B cell (primary cell): ENCODE measurements at regions not wholly inside any gene's neighbourhood (a gene's known extent, or its start where the extent isn't known, plus 50 kb on each side); places are given as distances from the start of the nearest gene placed in this dataset.

Experiments
- ATAC-seq: fragments of 200-7000 bp; cut with Tn5 transposase; one replicate; pipeline ENCODE4 v1.10.0; 2021; ENCODE audit warnings: low read depth, mild to moderate bottlenecking, moderate number of reproducible peaks, moderate library complexity
- CTCF ChIA-PET: fragments of 350-600 bp; sonication (Branson Sonifier 250); formaldehyde crosslinking; loops from one replicate; lab custom pipeline; 2021; ENCODE audit warnings: antibody characterized with exemption, inconsistent platforms; lab: Charles Lee
- POLR2A ChIA-PET: fragments of 350-600 bp; sonication (Branson Sonifier 250); formaldehyde crosslinking; loops from one replicate; lab custom pipeline; 2021; ENCODE audit warnings: antibody characterized with exemption; lab: Charles Lee
- DNase-seq: peaks from one replicate; pipeline ENCODE4 v3.0.0; 2013
- H2AFZ ChIP-seq: 2 replicates; pipeline ENCODE4 v1.6.1; 2012; ENCODE audit warnings: mild to moderate bottlenecking, low read depth, low read length; ENCODE audit not compliant: insufficient read depth, poor library complexity, severe bottlenecking
- H3K27ac ChIP-seq, 2 donors: 1 replicate in 1 of 2; 2 replicates in 1 of 2; pipeline ENCODE4 v1.5.1; 2012 to 2013; ENCODE audit warnings: low read length in 2 of 2, mild to moderate bottlenecking in 2 of 2, moderate library complexity in 1 of 2
- H3K27me3 ChIP-seq, 4 experiments: fragments of 200-600 bp in 1 of 4; sonication (generic) in 1 of 4; replicated peaks in 1 of 4; 1 replicate in 2 of 4; 2 replicates in 2 of 4; pipeline versions ENCODE4 v1.6.1 to v1.7.0; 2013 to 2016; ENCODE audit warnings: low read length in 3 of 4, mild to moderate bottlenecking in 2 of 4, mixed read lengths in 1 of 4, moderate library complexity in 1 of 4; ENCODE audit not compliant: insufficient read depth in 4 of 4, control insufficient read depth in 3 of 4; ENCODE audit errors: control extremely low read depth in 1 of 4
- H3K36me3 ChIP-seq, 2 experiments: replicated peaks in 1 of 2; 1 replicate in 1 of 2; 2 replicates in 1 of 2; pipeline versions ENCODE4 v1.6.1 to v1.7.1; 2013; ENCODE audit warnings: low read length in 1 of 2; ENCODE audit not compliant: insufficient read depth in 2 of 2, control insufficient read depth in 1 of 2; ENCODE audit errors: control extremely low read depth in 1 of 2, extremely low read depth in 1 of 2
- H3K4me1 ChIP-seq, 2 donors: fragments of 200-600 bp in 1 of 2; sonication (generic) in 1 of 2; 1 replicate in 1 of 2; 2 replicates in 1 of 2; pipeline versions ENCODE4 v1.5.1 to v1.6.1; 2013 to 2017; ENCODE audit warnings: low read length in 2 of 2; ENCODE audit not compliant: control insufficient read depth in 2 of 2, insufficient read depth in 2 of 2
- H3K4me2 ChIP-seq: replicated peaks from 2 replicates; pipeline ENCODE3; 2012; ENCODE audit warnings: mild to moderate bottlenecking, low read depth, low read length; ENCODE audit not compliant: poor library complexity, severe bottlenecking
- H3K4me3 ChIP-seq, 5 experiments: fragments of 200-600 bp in 1 of 5; sonication (generic) in 1 of 5; 1 replicate in 3 of 5; 2 replicates in 2 of 5; pipeline versions ENCODE4 v1.5.1 to v1.7.0; 2011 to 2016; ENCODE audit warnings: low read length in 4 of 5, mild to moderate bottlenecking in 4 of 5, low read depth in 2 of 5, control low read depth in 1 of 5, moderate library complexity in 1 of 5; ENCODE audit not compliant: insufficient read depth in 1 of 5; ENCODE audit errors: control extremely low read depth in 1 of 5, extremely low read depth in 1 of 5
- H3K79me2 ChIP-seq: fragments of 200-600 bp; sonication (generic); one replicate; pipeline ENCODE4 v1.6.0; 2016; ENCODE audit warnings: low read length; ENCODE audit not compliant: control insufficient read depth, insufficient read depth
- H3K9ac ChIP-seq: fragments of 200-600 bp; sonication (generic); 2 replicates; pipeline ENCODE4 v1.6.1; 2017; ENCODE audit warnings: mild to moderate bottlenecking, low read length, moderate library complexity
- H3K9me3 ChIP-seq, 3 donors: one replicate each; pipeline versions ENCODE4 v1.6.1 to v1.7.1; 2013; ENCODE audit warnings: low read length in 2 of 3; ENCODE audit not compliant: control insufficient read depth in 2 of 3, insufficient read depth in 1 of 3; ENCODE audit errors: control extremely low read depth in 1 of 3
- H4K20me1 ChIP-seq: 2 replicates; pipeline ENCODE4 v1.6.0; 2012; ENCODE audit warnings: mild to moderate bottlenecking, low read length; ENCODE audit not compliant: insufficient read depth, control insufficient read depth, poor library complexity, severe bottlenecking
- H3K27ac Mint-ChIP-seq: one replicate; pipeline ENCODE4 v1.8.0; 2021; ENCODE audit warnings: mixed read lengths
- H3K27me3 Mint-ChIP-seq: one replicate; pipeline ENCODE4 v1.8.0; 2021; ENCODE audit warnings: mixed read lengths
- H3K4me1 Mint-ChIP-seq: one replicate; pipeline ENCODE4 v1.8.0; 2021; ENCODE audit warnings: mixed read lengths
- H3K4me3 Mint-ChIP-seq: one replicate; pipeline ENCODE4 v1.8.0; 2021; ENCODE audit warnings: mixed read lengths
- H3K9me3 Mint-ChIP-seq: one replicate; pipeline ENCODE4 v1.8.0; 2022; ENCODE audit warnings: mixed read lengths; ENCODE audit not compliant: insufficient read depth
- EZH2 ChIP-seq: IDR thresholded peaks from 2 replicates; pipeline ENCODE4 v1.6.1; 2012; ENCODE audit warnings: borderline replicate concordance, low read depth, mild to moderate bottlenecking, moderate library complexity, low read length; ENCODE audit not compliant: insufficient read depth, poor library complexity, severe bottlenecking
- WGBS: methylation state at CpG from one replicate; pipeline ENCODE4 v1.1.5; 2013; ENCODE audit warnings: missing lambda C conversion rate; ENCODE audit not compliant: insufficient coverage; 5-methylcytosine and 5-hydroxymethylcytosine counted together
- intact Hi-C: fragments of 100-400 bp; cut with micrococcal nuclease; formaldehyde crosslinking; loops from one replicate; pipeline ENCODE4 v1.10.0; 2022
- TF ChIP-seq, protein P1 (sequence below): fragments of 200-600 bp; IDR thresholded peaks from one replicate; pipeline ENCODE4 v1.8.0; 2022; ENCODE audit warnings: antibody characterized with exemption, mild to moderate bottlenecking

GRCh38 chr5:143653766-143654282 lies 158.1 kb upstream of the HMHB1 start:
- H4K20me1 ChIP-seq: no peaks in the 10 kb centered on the region

DNA sequence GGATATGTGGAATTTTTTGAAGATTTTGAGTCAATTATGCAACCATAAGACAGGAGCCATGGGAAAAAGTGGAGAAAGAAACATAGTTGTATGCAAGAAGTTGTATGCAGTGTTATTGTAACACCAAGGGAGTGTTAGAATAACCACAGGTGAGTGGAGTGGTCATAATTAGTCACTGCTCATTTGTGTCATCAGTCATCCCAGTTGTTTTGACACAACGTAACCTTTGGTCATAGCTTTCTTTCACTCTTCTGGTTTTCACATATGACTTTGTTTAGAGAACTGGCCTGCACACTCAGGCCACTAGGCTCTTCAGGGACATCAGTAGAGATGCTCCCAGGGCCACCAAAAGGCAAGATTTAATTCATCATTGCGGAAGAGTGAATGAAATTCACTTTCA lies 158.7 kb upstream of the HMHB1 start:
- Histone ChIP-seq H3K4me3 (no peak overlapping the region), H3K79me2 (no peaks in the 10 kb centered on the region), H3K4me2 (no peak overlapping the region), H3K4me1 (no peaks in the 10 kb centered on the region), H3K9ac (no peak overlapping the region), H4K20me1 (no peaks in the 10 kb centered on the region), H2AFZ (no peak overlapping the region), H3K27ac (no peak overlapping the region), H3K27me3 (no peaks in the 10 kb centered on the region), H3K9me3 (no peaks in the 10 kb centered on the region), H3K36me3 (no peaks in the 10 kb centered on the region)
- no peaks in the 10 kb centered on the region for H3K27me3 Mint-ChIP-seq
- H3K4me3 Mint-ChIP-seq: no peak overlapping the region
- DNase-seq (no peak), ATAC-seq (no peak)
- ChIA-PET POLR2A (no interaction called here), CTCF (no interaction called here)
- TF ChIP-seq, protein P1, sequence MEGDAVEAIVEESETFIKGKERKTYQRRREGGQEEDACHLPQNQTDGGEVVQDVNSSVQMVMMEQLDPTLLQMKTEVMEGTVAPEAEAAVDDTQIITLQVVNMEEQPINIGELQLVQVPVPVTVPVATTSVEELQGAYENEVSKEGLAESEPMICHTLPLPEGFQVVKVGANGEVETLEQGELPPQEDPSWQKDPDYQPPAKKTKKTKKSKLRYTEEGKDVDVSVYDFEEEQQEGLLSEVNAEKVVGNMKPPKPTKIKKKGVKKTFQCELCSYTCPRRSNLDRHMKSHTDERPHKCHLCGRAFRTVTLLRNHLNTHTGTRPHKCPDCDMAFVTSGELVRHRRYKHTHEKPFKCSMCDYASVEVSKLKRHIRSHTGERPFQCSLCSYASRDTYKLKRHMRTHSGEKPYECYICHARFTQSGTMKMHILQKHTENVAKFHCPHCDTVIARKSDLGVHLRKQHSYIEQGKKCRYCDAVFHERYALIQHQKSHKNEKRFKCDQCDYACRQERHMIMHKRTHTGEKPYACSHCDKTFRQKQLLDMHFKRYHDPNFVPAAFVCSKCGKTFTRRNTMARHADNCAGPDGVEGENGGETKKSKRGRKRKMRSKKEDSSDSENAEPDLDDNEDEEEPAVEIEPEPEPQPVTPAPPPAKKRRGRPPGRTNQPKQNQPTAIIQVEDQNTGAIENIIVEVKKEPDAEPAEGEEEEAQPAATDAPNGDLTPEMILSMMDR: no peak
- no peak for TF ChIP-seq EZH2
- intact Hi-C loops: no loop called here
- 95% methylated on average over 2 of the region's 2 CpGs for WGBS
- no peak overlapping the region for H3K27ac Mint-ChIP-seq
- no peaks in the 10 kb centered on the region for H3K9me3 Mint-ChIP-seq
- H3K4me1 Mint-ChIP-seq: no peaks in the 10 kb centered on the region

More at GRCh38 chr5:143653766-143654282, 158.1 kb upstream of the HMHB1 start:
- TF ChIP-seq, protein P1: no peak
- TF ChIP-seq EZH2: no peak
- H3K4me3 ChIP-seq: no peak overlapping the region
- intact Hi-C loops: no loop called here
- Mint-ChIP-seq H3K4me1 (no peaks in the 10 kb centered on the region), H3K4me3 (no peak overlapping the region), H3K27me3 (no peaks in the 10 kb centered on the region), H3K9me3 (no peaks in the 10 kb centered on the region), H3K27ac (no peak overlapping the region)
- no peaks in the 10 kb centered on the region for H3K4me1 ChIP-seq
- H3K9ac ChIP-seq: no peak overlapping the region
- CTCF ChIA-PET: no interaction called here
- no peak for ATAC-seq
- H3K27ac ChIP-seq: no peak overlapping the region
- 86% methylated on average over 1 of the region's 4 CpGs for WGBS
- POLR2A ChIA-PET: no interaction called here
- H3K4me2 ChIP-seq: no peak overlapping the region
- H3K36me3 ChIP-seq: no peaks in the 10 kb centered on the region
- no peaks in the 10 kb centered on the region for H3K27me3 ChIP-seq
- no peaks in the 10 kb centered on the region for H3K9me3 ChIP-seq
- no peak for DNase-seq
- no peaks in the 10 kb centered on the region for H3K79me2 ChIP-seq
- H2AFZ ChIP-seq: no peak overlapping the region
